GM18519 (cell line): ENCODE measurements at regions not wholly inside any gene's neighbourhood (a gene's known extent, or its start where the extent isn't known, plus 50 kb on each side); places are given as distances from the start of the nearest gene placed in this dataset.
"Not testable (repeated sequence)": the region's sequence is repeated elsewhere in the genome, so short reads cannot be mapped to it uniquely, and the experiment has no call there.

Experiments used
- ATAC-seq: cut with Tn5 transposase; IDR thresholded peaks from one replicate; pipeline ENCODE4 v1.9.1; 2021; ENCODE audit warnings: mild to moderate bottlenecking, moderate library complexity; ENCODE audit not compliant: unreplicated experiment, low FRiP score

GRCh38 chr5:162929104-162929503 lies 508.3 kb upstream of the CCNG1 start:
- ATAC-seq, result no peak

GRCh38 chr5:162931501-162931900 lies 505.9 kb upstream of the CCNG1 start:
- no peak for ATAC-seq

GRCh38 chr5:162939991-162940390 lies 497.4 kb upstream of the CCNG1 start:
- no peak for ATAC-seq

GRCh38 chr5:162948677-162949076 lies 488.7 kb upstream of the CCNG1 start:
- no peak for ATAC-seq

- no peak for ATAC-seq
These were observed 480.8 kb upstream of the CCNG1 start for GRCh38 chr5:162956570-162956969.

GRCh38 chr5:162964144-162964543 lies 473.3 kb upstream of the CCNG1 start:
- not testable (repeated sequence) for ATAC-seq

GRCh38 chr5:162990063-162990462 lies 447.3 kb upstream of the CCNG1 start:
- ATAC-seq, result no peak

GRCh38 chr5:162990856-162991497 lies 446.4 kb upstream of the CCNG1 start:
- ATAC-seq, result peak; percentile 40

GRCh38 chr5:162995568-162995967 lies 441.8 kb upstream of the CCNG1 start:
- ATAC-seq, result peak; percentile 35

- no peak for ATAC-seq
These were observed 441.3 kb upstream of the CCNG1 start for GRCh38 chr5:162996053-162996452.

GRCh38 chr5:163005949-163006348 lies 431.4 kb upstream of the CCNG1 start:
- peak; percentile 48 for ATAC-seq

- no peak for ATAC-seq
These were observed 414.7 kb upstream of the CCNG1 start for GRCh38 chr5:163022582-163023128.

- ATAC-seq, result no peak
These were observed 413.5 kb upstream of the CCNG1 start for GRCh38 chr5:163023846-163024245.

- ATAC-seq, result no peak
These were observed 412.5 kb upstream of the CCNG1 start for GRCh38 chr5:163024936-163025335.

- ATAC-seq, result no peak
These were observed 403.7 kb upstream of the CCNG1 start for GRCh38 chr5:163033656-163034055.

- ATAC-seq, result no peak
These were observed 396.1 kb upstream of the CCNG1 start for GRCh38 chr5:163041254-163041653.

GRCh38 chr5:163079618-163080017 lies 357.8 kb upstream of the CCNG1 start:
- peak; percentile 87 for ATAC-seq

- no peak for ATAC-seq
These were observed 348.2 kb upstream of the CCNG1 start for GRCh38 chr5:163089230-163089629.

- ATAC-seq, result no peak
These were observed 347.5 kb upstream of the CCNG1 start for GRCh38 chr5:163089926-163090325.

- peak; percentile 89 for ATAC-seq
These were observed 342.8 kb upstream of the CCNG1 start for GRCh38 chr5:163094492-163095180.

- ATAC-seq, result no peak
These were observed 332.9 kb upstream of the CCNG1 start for GRCh38 chr5:163104464-163104863.

GRCh38 chr5:163105456-163105855 lies 331.9 kb upstream of the CCNG1 start:
- no peak for ATAC-seq
